ENCODE measurements at regions not wholly inside any gene's neighbourhood (a gene's known extent, or its start where the extent isn't known, plus 50 kb on each side); places are given as distances from the start of the nearest gene placed in this dataset.
"Not testable (repeated sequence)": the region's sequence is repeated elsewhere in the genome, so short reads cannot be mapped to it uniquely, and the experiment has no call there.

GRCh38 chrX:118216087-118216486 lies 99.5 kb upstream of the KLHL13 start:
- no peak for DNase-seq

DNA sequence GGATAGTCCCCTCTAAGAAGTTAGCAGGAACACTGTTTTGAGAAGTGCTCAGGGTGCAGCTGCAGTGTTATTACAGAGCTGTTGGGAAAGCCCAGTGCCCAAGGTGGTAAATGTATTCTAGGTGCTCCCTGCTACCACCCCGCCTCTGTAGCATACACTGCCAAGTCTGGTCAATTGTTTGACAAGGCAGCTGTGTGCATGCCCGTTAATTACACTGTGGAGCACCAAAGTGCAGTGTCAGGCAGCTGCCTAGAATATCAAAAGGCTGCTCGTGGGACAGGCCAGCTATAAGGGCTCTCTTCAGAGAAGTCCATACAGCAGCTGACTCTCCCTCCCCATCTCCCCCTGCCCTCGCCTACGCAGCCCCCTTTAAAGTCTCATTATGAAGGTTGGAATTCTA lies 99.9 kb upstream of the KLHL13 start:
- DNase-seq = no peak

GRCh38 chrX:118218079-118218478 lies 101.5 kb upstream of the KLHL13 start:
- DNase-seq = no peak

- DNase-seq = no peak
Observed at GRCh38 chrX:118218940-118219339, 102.3 kb upstream of the KLHL13 start.

DNA sequence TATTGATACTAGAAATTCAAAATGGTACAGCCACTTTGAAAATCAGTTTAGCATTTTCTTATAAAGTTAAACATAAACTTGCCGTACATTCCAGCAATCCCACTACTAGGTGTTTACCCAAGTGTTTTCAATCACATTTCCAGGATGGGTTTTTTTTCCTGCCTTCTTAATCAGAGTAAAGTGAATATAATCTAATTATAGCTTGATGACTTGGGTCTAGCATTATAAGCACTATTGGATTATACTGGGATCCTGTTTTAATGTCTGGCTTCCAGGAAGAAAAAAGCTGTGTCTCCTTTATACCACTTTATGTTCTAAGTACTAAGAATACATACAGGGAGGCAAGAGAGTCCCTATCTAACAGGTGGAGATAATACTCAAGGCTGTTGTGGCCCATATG lies 103.3 kb upstream of the KLHL13 start:
- peak; percentile 92 for DNase-seq

DNA sequence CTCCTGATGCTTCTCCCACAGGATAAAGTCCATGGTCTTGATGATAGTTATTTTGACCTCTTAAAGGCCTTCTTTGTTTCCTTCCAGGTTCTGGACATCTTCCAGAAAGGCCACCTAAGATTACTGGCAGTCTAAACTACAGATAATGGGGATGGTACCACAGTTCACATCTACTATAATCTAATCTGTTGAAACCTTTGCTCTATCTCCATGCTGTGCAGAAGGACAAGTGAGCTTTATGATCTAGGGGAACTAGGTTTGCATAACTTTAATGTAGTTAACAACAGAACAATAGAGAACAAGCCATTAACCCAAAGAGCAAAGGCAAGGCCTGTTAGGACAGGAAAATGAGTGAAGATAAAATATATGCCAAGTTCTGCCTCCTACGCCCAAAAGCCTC lies 103.9 kb upstream of the KLHL13 start:
- no peak for DNase-seq

GRCh38 chrX:118221270-118221669 lies 104.7 kb upstream of the KLHL13 start:
- peak; percentile 72 for DNase-seq

- no peak for DNase-seq
Observed at GRCh38 chrX:118221733-118222132, 105.1 kb upstream of the KLHL13 start.

DNA sequence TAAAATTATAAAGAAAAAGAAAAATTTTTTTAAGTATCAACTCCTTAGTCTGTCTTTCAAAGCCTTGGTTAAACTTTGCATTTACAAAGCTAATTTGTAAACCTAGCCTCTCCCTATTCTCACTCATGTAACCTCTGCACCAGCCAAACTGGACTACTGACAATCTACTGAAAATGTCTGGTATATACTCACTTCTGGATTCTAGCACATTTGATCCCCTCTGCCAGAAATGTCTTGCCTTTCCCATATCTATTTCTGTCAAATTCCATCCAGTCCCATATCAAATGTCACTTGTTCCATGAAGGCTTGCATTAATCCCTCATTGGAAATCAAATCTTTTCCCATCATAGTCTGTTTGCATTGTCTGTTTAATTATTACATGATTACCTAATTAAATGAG lies 105.8 kb upstream of the KLHL13 start:
- no peak for DNase-seq

DNA sequence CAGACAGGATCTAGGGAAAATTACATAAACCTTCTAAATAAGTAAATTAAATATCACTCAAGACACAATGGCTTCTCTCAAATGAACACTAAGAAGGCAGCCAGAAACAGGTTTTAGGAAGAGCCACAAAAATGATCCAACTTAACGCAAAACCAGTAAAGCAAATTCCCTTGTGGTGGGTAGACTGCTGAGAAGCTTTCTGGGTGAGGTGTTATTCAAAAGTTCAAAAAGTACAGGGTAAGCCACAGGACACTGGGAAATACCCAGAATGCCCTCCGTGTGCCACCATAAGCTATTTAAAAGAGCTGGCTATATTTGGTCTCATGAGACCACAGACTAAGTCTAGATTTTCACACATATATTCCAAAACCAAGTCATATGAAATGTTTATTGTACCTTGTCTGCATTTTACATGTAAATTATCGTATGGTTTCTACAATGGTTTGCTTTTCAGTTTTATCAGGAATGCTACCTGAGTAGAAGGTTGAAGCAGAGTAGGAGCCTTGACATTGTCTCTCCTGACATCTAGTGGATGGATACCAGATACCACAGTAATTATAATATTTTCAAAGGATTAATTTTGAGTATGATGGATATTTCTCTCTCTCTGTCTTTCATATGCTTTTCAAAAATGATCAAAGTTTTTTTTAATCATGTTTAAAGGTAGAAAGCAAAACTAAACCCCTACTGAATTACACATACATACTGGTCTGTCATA lies 109.3 kb upstream of the KLHL13 start:
- DNase-seq = peak; percentile 57

DNA sequence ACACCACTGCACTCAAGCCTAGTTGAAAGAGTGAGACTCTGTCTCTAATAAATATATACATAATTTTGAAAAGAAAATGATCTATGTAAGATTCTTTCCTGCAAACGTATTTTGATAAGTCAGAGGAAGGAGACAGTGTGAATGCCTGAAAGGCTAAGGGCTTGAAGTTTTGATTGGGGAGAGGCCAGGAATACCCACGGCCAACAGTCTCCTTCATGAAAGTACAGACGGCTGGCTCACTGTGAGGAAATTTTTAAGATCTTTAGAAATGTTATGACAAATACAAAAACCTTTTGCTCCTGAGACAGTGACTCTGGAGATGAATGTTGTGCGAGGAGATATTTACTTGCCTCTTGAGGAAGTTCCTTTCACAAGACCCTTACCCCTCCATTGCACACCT lies 111.4 kb upstream of the KLHL13 start:
- no peak for DNase-seq

GRCh38 chrX:118228456-118228855 lies 111.8 kb upstream of the KLHL13 start:
- DNase-seq = no peak

DNA sequence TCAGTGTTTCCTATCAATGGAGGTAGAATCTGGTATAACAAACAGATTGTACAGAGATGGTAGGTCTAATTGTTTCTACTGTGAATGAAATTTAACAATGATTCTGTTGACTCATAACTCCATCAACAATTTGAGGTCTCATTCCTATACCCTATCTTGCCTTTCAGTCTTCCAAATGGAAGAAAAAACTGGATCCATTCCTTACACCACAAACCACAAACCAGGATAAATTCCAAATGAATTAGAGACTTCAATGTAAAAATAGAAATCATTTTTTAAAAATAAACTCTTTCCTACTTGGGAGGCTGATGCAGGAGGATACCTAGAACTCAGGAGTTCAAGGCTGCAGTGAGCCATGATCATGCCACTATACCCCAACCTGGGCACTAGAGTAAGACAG lies 114.4 kb upstream of the WDR44 start:
- no peak for DNase-seq

- no peak for DNase-seq
Observed at GRCh38 chrX:118239178-118239870, 106.6 kb upstream of the WDR44 start.

- DNase-seq = peak; percentile 20
Observed at GRCh38 chrX:118239913-118240698, 105.8 kb upstream of the WDR44 start.

DNA sequence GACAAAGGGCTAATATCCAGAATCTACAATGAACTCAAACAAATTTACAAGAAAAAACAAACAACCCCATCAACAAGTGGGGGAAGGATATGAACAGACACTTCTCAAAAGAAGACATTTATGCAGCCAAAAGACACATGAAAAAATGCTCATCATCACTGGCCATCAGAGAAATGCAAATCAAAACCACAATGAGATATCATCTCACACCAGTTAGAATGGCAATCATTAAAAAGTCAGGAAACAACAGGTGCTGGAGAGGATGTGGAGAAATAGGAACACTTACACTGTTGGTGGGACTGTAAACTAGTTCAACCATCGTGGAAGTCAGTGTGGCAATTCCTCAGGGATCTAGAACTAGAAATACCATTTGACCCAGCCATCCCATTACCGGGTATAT lies 98.9 kb upstream of the WDR44 start:
- not testable (repeated sequence) for DNase-seq

DNA sequence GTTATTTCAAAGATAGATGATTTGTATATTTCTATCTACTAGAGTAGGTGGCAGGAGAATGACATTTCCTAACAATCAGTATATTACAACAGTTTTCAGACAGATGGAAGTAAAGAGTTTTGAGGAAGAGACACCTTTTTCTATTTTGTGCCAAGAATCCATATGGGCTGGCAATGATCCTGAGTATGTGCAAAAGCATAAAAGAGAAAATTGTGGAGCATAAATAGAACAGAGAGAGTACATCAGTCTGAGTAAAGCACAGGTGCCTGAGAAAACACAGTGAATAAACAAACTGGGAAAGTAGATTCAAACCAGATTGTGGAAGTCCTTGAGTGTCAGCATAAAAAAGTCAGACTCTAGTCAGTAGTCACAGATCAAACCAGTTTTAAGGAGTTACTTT lies 96.8 kb upstream of the WDR44 start:
- no peak for DNase-seq

GRCh38 chrX:118250445-118250844 lies 95.5 kb upstream of the WDR44 start:
- DNase-seq = no peak

- no peak for DNase-seq
Observed at GRCh38 chrX:118251271-118251670, 94.6 kb upstream of the WDR44 start.

DNA sequence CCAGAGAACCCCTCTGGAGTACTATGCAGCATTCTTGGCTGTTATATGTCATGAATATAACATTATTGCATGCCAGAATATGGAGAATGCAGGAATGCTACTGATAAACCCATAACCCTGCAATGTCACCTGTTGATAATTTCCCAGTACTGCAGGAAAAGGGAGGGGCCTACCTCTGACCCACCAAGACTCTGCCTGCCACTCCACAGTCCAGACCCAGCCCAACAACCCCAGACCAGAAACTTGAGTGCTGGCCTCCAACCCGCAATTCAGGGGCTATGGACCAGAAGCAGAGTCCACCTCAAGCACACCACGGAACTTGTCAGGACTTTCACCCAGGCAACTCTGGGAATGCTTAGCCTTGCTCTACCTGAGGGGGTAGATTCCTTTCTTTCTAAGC lies 92.9 kb upstream of the WDR44 start:
- no peak for DNase-seq

DNA sequence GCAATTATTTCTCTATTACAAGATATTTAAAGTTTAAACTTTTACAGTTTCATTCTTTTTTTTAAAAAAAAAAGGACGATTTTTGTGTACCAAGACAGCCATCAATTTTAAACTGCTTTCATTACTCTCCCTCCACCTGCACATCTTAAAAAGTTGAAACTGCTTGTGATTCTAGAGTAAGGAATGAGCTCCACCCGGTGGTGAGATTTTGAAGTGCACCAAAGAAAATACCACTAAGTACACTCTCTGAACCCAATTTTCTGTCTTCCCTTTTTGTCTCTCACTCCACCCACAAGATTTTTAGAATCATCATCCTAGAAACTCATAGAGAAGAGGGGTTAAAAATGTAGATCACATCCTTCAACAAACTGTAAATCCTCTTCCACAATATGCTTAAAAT lies 91.3 kb upstream of the WDR44 start:
- peak; percentile 78 for DNase-seq

GRCh38 chrX:118255921-118256320 lies 90.0 kb upstream of the WDR44 start:
- no peak for DNase-seq

- DNase-seq = no peak
Observed at GRCh38 chrX:118257781-118258180, 88.1 kb upstream of the WDR44 start.

DNA sequence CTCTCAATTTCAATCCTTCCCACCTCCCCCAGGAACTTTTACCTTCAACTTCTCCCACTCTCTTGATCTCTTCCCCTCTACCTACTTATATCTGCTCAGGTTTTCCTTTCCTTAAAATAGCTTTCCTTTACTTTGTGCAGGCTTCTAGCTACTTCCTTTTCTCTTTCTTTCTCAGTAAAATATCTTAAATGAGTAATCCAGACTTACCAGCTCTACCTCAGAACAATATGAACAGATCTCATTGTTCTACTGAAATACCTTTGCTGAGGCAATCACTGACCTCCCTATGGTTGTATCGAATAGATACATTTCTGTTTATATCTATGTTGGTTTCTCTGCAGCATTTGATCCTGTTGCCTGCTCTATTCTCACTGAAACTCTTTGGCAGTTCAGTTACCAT lies 86.7 kb upstream of the WDR44 start:
- DNase-seq = no peak
